ENCODE measurements at regions not wholly inside any gene's neighbourhood (a gene's known extent, or its start where the extent isn't known, plus 50 kb on each side); places are given as distances from the start of the nearest gene placed in this dataset.

GRCh38 chr5:15170173-15170572 lies 298.6 kb upstream of the ANKH start:
- no peak overlapping the region for H3K4me3 ChIP-seq
- H3K4me1 ChIP-seq, result no peaks in the 10 kb centered on the region
- H3K27me3 ChIP-seq, result no peaks in the 10 kb centered on the region
- H3K9me3 ChIP-seq, result peaks cover 0 to 4% of the 10 kb centered on the region in 2 donors
- TF ChIP-seq, protein P1, sequence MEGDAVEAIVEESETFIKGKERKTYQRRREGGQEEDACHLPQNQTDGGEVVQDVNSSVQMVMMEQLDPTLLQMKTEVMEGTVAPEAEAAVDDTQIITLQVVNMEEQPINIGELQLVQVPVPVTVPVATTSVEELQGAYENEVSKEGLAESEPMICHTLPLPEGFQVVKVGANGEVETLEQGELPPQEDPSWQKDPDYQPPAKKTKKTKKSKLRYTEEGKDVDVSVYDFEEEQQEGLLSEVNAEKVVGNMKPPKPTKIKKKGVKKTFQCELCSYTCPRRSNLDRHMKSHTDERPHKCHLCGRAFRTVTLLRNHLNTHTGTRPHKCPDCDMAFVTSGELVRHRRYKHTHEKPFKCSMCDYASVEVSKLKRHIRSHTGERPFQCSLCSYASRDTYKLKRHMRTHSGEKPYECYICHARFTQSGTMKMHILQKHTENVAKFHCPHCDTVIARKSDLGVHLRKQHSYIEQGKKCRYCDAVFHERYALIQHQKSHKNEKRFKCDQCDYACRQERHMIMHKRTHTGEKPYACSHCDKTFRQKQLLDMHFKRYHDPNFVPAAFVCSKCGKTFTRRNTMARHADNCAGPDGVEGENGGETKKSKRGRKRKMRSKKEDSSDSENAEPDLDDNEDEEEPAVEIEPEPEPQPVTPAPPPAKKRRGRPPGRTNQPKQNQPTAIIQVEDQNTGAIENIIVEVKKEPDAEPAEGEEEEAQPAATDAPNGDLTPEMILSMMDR (IDR thresholded peaks at IDR 0.05), result no peak
- H3K27ac ChIP-seq, result no peak overlapping the region
- DNase-seq (ENCODE audit: low spot score), result no peak
- no peaks in the 10 kb centered on the region for H3K36me3 ChIP-seq

DNA sequence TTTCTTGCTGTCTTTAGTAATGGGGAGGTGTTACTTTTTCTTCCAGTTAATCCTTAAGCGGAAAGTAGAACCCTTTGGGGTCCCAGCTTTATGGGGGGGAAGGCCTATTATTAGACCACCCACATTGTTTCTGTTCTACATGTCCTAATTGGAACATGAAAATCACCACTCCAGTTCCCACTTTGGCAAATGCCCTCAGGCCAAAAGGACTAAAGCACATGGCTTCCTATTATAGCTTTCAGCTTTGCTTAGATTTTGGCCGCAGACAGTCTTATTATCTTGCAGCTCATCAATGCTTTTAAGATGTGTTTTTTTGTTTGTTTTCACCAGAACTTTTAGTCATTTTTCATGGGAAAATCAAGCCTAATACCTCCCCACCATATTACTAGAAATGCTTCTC lies 296.8 kb upstream of the ANKH start:
- no peak for DNase-seq (ENCODE audit: low spot score)
- Histone ChIP-seq H3K4me1 (no peaks in the 10 kb centered on the region), H3K27ac (no peak overlapping the region), H3K4me3 (no peak overlapping the region), H3K36me3 (no peaks in the 10 kb centered on the region), H3K9me3 (no peaks in the 10 kb centered on the region), H3K27me3 (no peaks in the 10 kb centered on the region)
- TF ChIP-seq, protein P1 (IDR thresholded peaks at IDR 0.05), result no peak

DNA sequence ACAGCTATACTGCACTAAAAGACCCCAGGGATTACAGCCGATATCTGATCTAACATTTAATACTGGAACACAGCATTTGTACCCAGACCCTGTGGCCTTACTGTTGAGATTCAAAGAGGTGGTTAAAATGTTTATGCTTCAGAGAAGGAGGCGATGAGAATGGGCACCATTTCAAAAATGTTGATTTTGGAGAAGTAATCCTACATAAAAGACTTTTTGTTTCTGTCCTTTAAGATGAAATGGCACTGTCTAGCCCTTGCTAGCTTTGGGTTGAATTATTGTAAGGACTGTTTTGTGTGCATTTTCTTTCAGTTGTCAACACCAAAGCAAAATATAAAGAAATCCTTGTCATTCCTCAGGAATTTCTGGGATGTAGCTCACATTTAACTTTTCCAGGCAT lies 288.5 kb upstream of the ANKH start:
- Histone ChIP-seq H3K27me3 (no peaks in the 10 kb centered on the region), H3K9me3 (no peaks in the 10 kb centered on the region), H3K4me1 (no peaks in the 10 kb centered on the region), H3K4me3 (no peak overlapping the region), H3K27ac (no peak overlapping the region), H3K36me3 (no peaks in the 10 kb centered on the region)
- no peak for DNase-seq (ENCODE audit: low spot score)
- TF ChIP-seq, protein P1 (IDR thresholded peaks at IDR 0.05), result no peak

DNA sequence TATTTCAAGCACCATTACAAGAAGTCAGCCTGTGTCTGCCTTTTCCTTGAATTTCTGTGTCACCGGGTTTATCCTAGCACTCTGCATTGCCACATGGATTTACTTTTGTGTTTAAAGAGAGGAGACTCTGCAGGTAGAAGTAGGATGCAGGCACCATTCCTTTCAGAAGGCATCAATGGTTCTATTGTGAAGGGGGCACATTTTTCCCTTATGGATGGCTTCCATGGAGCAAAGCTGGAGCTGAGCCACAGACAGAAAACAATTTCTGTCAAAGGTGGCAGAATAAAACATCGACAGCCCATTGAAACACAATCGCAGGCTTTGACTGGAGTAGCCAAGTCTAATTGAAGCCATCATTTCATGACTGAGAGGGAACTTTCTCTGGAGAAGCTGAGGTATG lies 288.0 kb upstream of the ANKH start:
- Histone ChIP-seq H3K9me3 (no peaks in the 10 kb centered on the region), H3K4me3 (no peak overlapping the region), H3K36me3 (no peaks in the 10 kb centered on the region), H3K27ac (no peak overlapping the region), H3K4me1 (no peaks in the 10 kb centered on the region), H3K27me3 (no peaks in the 10 kb centered on the region)
- no peak for DNase-seq (ENCODE audit: low spot score)
- TF ChIP-seq, protein P1 (IDR thresholded peaks at IDR 0.05), result no peak

GRCh38 chr5:15142458-15142857 lies 270.9 kb upstream of the ANKH start:
- H3K27ac ChIP-seq, result no peak overlapping the region
- DNase-seq (ENCODE audit: low spot score), result no peak
- no peak overlapping the region for H3K4me3 ChIP-seq

DNA sequence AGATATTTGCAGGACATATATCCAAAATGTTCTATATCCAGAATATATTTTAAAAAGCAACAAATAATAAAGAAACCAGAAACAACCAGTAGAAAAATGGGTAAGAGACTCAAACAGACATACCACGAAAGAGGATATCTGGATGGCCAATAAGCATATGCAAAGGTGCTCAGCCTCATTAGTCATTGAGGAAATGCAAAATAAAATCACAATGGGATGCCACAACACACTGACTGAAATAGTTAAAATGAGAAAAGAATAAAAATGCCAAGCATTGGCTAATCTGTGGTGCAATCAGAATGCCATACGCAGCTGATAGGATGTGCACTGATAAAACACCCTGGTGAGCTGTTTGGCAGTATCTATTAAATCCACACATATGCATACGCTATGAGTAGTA lies 265.8 kb upstream of the ANKH start:
- DNase-seq (ENCODE audit: low spot score), result no peak
- H3K4me1 ChIP-seq, result no peaks in the 10 kb centered on the region
- no peak overlapping the region for H3K27ac ChIP-seq

More at GRCh38 chr5:15142458-15142857, 270.9 kb upstream of the ANKH start:
- no peaks in the 10 kb centered on the region for H3K27me3 ChIP-seq
- no peaks in the 10 kb centered on the region for H3K9me3 ChIP-seq
- no peaks in the 10 kb centered on the region for H3K4me1 ChIP-seq
- TF ChIP-seq, protein P1 (IDR thresholded peaks at IDR 0.05), result no peak
- no peaks in the 10 kb centered on the region for H3K36me3 ChIP-seq

More for the DNA sequence above, 265.8 kb upstream of the ANKH start:
- Histone ChIP-seq H3K36me3 (no peaks in the 10 kb centered on the region), H3K27me3 (no peaks in the 10 kb centered on the region), H3K9me3 (no peaks in the 10 kb centered on the region), H3K4me3 (no peak overlapping the region)
- TF ChIP-seq, protein P1 (IDR thresholded peaks at IDR 0.05), result no peak

Measured in right atrium auricular region (tissue), 2 donors.